ENCODE measurements at regions not wholly inside any gene's neighbourhood (a gene's known extent, or its start where the extent isn't known, plus 50 kb on each side); places are given as distances from the start of the nearest gene placed in this dataset.

DNA sequence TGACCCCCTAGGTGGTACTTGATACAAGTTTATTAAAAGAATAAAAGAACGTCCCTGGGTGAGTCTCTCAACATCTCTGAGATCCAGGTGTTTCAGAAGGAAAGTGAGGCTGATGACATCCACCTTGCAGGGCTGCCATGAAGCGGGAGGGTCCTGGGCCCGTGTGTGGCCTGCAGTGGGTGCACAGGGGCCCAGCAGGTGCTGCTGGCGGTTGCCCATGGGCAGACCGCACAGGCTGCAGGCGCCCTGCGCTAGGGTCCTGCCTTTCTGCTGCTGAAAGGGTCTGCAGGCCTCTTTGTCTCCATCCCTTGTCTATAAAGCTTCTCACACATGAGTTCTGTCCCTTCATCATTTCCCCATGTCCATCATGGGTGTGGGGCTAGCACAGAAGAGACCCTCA lies 247.0 kb downstream of the TFCP2L1 start (continued):
- TF ChIP-seq JAZF1 (CRISPR knock-in tag; IDR thresholded peaks at IDR 0.05) = no peak

DNA sequence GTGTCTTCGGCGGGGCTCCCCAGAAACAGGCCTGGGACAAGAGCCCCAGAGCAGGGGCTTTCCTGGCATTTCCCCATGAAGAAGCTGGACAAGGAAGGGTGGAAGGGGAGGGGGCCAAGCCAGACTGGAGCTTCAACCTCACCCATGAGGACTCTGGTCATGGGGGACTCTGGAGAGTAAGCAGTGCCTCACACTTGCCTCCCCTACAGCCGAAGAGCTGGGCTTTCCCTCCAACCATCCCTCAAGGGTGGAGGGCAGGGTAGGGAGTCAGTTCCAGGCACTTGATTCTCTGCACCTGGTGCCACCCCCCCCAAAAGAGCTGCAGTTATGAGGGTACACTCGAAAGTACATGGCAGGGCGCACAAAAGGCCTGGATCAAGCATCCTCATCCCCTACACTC lies 246.6 kb downstream of the TFCP2L1 start:
- H3K9me3 Mint-ChIP-seq = peaks cover 1% of the 10 kb centered on the region; the same call in 1 of the 2 replicates
- ATAC-seq (no peak), DNase-seq (ENCODE audit: low spot score) (no peak)
- CTCF ChIA-PET = interaction anchor here (0.8 to 1.6 kb wide), 4 partner anchors 13 to 343 kb away, joined by 3 to 8 read pairs (median 4); no protein-coding TSS in a partner anchor
- TF ChIP-seq NR2C2 (CRISPR knock-in tag; IDR thresholded peaks at IDR 0.05) = no peak
- no peak for TF ChIP-seq CREB1 (CRISPR knock-in tag; IDR thresholded peaks at IDR 0.05)
- TF ChIP-seq ZNF317 (CRISPR knock-in tag; IDR thresholded peaks at IDR 0.05; ENCODE audit: borderline replicate concordance, low read depth) = no peak
- no peak for TF ChIP-seq CBFB (CRISPR knock-in tag; IDR thresholded peaks at IDR 0.05; ENCODE audit: low read depth)
- TF ChIP-seq IRF2 (CRISPR knock-in tag; IDR thresholded peaks at IDR 0.05; ENCODE audit: borderline replicate concordance, low read depth) = no peak
- no peak for TF ChIP-seq ZNF396 (CRISPR knock-in tag; IDR thresholded peaks at IDR 0.05; ENCODE audit: borderline replicate concordance)
- TF ChIP-seq, protein P1, sequence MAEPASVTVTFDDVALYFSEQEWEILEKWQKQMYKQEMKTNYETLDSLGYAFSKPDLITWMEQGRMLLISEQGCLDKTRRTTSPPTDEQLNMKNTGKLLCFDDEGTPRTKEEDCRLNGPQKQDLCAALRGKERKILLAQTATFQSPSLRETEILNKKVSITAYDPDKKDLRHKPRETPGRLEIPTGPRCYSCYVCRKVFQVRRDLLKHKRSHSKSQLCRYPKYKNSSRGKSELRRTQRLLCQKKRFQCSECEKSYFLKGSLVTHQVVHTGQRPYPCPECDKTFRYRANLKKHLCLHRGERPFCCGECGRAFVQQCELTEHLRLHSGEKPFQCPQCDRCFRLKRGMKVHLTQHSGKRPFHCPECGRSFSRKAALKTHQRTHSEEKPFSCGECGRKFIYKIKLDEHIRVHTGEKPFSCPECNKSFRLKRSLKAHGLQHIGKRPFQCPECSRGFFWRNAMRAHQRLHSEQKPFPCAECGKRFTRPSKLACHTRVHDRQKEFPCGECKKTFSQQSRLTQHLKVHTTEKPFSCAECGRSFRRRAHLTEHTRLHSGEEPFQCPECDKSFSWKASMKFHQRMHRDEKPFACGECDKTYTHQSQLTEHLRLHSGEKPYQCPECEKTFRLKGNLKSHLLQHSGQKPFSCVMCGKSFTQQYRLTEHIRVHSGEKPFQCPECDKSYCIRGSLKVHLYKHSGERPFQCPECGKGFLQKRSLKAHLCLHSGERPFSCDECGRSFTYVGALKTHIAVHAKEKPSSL (CRISPR knock-in tag; conservative IDR thresholded peaks at IDR 0.05) = no peak
- no peak overlapping the region for H3K27ac Mint-ChIP-seq
- POLR2A ChIA-PET = no interaction called here
- no peak overlapping the region for H3K4me3 Mint-ChIP-seq
- H3K4me1 Mint-ChIP-seq = peaks cover 13% of the 10 kb centered on the region
- no peaks in the 10 kb centered on the region for H3K36me3 Mint-ChIP-seq
- peaks cover 31% of the 10 kb centered on the region for H3K27me3 Mint-ChIP-seq (ENCODE audit: low read depth)

DNA sequence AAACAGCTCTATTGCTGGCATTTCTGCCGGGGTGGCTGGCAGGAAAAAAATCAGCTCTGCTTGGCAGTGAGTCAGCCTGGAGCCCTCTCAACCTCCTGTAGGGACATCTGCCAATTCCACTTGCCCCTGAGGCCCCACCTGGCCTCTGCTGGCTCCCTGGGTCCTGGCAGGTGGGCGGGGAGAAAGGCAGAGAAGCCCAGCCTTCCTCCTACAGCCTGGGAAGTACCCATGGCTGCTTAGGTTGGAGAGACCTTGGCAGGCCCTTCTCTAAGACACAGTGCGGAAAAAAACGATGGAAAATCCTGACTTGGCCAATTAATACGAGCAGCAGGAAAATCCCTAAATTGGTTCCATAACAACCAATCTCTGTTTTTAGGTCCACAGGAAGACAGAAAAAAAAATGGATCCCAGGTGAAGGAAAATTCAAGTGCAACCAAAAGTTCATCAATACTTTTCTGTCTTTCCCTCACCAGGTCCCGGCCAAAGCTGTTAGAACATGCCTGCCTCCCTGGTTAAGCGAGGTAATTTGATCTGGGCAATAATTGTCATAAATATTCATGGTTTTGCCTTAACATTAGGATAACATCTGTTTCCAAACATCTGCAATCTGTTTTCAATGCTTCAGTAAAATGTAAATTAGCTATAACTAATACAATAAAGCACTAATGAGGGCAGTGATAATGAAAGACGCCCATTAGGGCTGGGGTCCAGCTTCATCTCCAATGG lies 245.9 kb downstream of the TFCP2L1 start:
- ATAC-seq (peak; percentile 68), DNase-seq (ENCODE audit: low spot score) (no peak)
- H3K27me3 Mint-ChIP-seq (ENCODE audit: low read depth) = peaks cover 30% of the 10 kb centered on the region
- no peak for TF ChIP-seq ATF1 (CRISPR knock-in tag; IDR thresholded peaks at IDR 0.05)
- TF ChIP-seq, protein P2, sequence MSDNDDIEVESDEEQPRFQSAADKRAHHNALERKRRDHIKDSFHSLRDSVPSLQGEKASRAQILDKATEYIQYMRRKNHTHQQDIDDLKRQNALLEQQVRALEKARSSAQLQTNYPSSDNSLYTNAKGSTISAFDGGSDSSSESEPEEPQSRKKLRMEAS (CRISPR knock-in tag; IDR thresholded peaks at IDR 0.05) = no peak
- no peak for TF ChIP-seq RELA (CRISPR knock-in tag; IDR thresholded peaks at IDR 0.05; ENCODE audit: borderline replicate concordance)
- TF ChIP-seq, protein P3, sequence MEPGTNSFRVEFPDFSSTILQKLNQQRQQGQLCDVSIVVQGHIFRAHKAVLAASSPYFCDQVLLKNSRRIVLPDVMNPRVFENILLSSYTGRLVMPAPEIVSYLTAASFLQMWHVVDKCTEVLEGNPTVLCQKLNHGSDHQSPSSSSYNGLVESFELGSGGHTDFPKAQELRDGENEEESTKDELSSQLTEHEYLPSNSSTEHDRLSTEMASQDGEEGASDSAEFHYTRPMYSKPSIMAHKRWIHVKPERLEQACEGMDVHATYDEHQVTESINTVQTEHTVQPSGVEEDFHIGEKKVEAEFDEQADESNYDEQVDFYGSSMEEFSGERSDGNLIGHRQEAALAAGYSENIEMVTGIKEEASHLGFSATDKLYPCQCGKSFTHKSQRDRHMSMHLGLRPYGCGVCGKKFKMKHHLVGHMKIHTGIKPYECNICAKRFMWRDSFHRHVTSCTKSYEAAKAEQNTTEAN (CRISPR knock-in tag; IDR thresholded peaks at IDR 0.05) = no peak
- no peak for TF ChIP-seq ESRRA (CRISPR knock-in tag; IDR thresholded peaks at IDR 0.05; ENCODE audit: borderline replicate concordance)
- no peak overlapping the region for H3K4me3 Mint-ChIP-seq
- POLR2A ChIA-PET = no interaction called here
- no peaks in the 10 kb centered on the region for H3K36me3 Mint-ChIP-seq
- peaks cover 13% of the 10 kb centered on the region for H3K4me1 Mint-ChIP-seq
- no peak overlapping the region for H3K27ac Mint-ChIP-seq
- H3K9me3 Mint-ChIP-seq = peaks cover 6% of the 10 kb centered on the region; the same call in 1 of the 2 replicates
- CTCF ChIA-PET = interaction anchor here (0.8 to 1.6 kb wide), 4 partner anchors 13 to 343 kb away, joined by 3 to 8 read pairs (median 4); no protein-coding TSS in a partner anchor

DNA sequence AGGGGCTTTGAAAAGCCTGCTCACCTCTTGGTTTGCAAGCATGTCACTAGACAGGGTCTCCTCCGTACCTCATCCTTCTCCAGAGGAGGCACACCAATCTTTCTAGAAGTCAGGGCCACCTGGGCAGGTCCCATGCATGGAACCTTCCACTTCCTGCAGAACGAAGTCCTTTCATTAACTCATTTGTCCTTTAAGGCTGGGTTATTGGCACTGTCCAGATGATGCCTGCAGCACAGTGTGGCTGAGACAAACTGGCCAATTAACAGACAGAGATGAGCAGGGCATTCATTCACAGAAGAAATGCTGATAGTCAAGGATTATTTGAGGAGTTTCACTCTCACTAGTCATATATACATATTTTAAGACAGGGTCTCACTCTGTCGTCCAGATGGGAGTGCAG lies 245.3 kb downstream of the TFCP2L1 start:
- ChIA-PET POLR2A (no interaction called here), CTCF (interaction anchor here (1.3 to 1.6 kb wide), 2 partner anchors 31 to 40 kb away, joined by 3 to 8 read pairs; no protein-coding TSS in a partner anchor)
- Mint-ChIP-seq H3K36me3 (no peaks in the 10 kb centered on the region), H3K4me3 (no peak overlapping the region), H3K4me1 (peaks cover 13% of the 10 kb centered on the region), H3K27ac (no peak overlapping the region), H3K9me3 (peaks cover 6% of the 10 kb centered on the region; the same call in 1 of the 2 replicates), H3K27me3 (ENCODE audit: low read depth) (peaks cover 23% of the 10 kb centered on the region)
- ATAC-seq (no peak), DNase-seq (ENCODE audit: low spot score) (no peak)
- TF ChIP-seq RORB (CRISPR knock-in tag; IDR thresholded peaks at IDR 0.05) (no peak), JAZF1 (CRISPR knock-in tag; IDR thresholded peaks at IDR 0.05) (no peak), ZNF138 (CRISPR knock-in tag; conservative IDR thresholded peaks at IDR 0.05) (no peak)
- TF ChIP-seq, protein P3 (CRISPR knock-in tag; IDR thresholded peaks at IDR 0.05) = no peak
- TF ChIP-seq, protein P4, sequence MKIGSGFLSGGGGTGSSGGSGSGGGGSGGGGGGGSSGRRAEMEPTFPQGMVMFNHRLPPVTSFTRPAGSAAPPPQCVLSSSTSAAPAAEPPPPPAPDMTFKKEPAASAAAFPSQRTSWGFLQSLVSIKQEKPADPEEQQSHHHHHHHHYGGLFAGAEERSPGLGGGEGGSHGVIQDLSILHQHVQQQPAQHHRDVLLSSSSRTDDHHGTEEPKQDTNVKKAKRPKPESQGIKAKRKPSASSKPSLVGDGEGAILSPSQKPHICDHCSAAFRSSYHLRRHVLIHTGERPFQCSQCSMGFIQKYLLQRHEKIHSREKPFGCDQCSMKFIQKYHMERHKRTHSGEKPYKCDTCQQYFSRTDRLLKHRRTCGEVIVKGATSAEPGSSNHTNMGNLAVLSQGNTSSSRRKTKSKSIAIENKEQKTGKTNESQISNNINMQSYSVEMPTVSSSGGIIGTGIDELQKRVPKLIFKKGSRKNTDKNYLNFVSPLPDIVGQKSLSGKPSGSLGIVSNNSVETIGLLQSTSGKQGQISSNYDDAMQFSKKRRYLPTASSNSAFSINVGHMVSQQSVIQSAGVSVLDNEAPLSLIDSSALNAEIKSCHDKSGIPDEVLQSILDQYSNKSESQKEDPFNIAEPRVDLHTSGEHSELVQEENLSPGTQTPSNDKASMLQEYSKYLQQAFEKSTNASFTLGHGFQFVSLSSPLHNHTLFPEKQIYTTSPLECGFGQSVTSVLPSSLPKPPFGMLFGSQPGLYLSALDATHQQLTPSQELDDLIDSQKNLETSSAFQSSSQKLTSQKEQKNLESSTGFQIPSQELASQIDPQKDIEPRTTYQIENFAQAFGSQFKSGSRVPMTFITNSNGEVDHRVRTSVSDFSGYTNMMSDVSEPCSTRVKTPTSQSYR (CRISPR knock-in tag; IDR thresholded peaks at IDR 0.05) = no peak
